ENCODE measurements at regions not wholly inside any gene's neighbourhood (a gene's known extent, or its start where the extent isn't known, plus 50 kb on each side); places are given as distances from the start of the nearest gene placed in this dataset.
A peak's percentile ranks its signal among the peaks of the same experiment; 100 is the strongest.
"Not testable (repeated sequence)": the region's sequence is repeated elsewhere in the genome, so short reads cannot be mapped to it uniquely, and the experiment has no call there.

GRCh38 chr4:184335520-184335919 lies 117.8 kb upstream of the ENPP6 start:
- no peak for DNase-seq

GRCh38 chr4:184333446-184333845 lies 115.8 kb upstream of the ENPP6 start:
- peak; percentile 18 for DNase-seq

GRCh38 chr4:184331268-184331995 lies 113.8 kb upstream of the ENPP6 start:
- DNase-seq = peak; percentile 31

- not testable (repeated sequence) for DNase-seq
These were observed 112.9 kb upstream of the ENPP6 start for GRCh38 chr4:184330517-184331094.

- no peak for DNase-seq
These were observed 112.2 kb upstream of the ENPP6 start for GRCh38 chr4:184329659-184330400.

DNA sequence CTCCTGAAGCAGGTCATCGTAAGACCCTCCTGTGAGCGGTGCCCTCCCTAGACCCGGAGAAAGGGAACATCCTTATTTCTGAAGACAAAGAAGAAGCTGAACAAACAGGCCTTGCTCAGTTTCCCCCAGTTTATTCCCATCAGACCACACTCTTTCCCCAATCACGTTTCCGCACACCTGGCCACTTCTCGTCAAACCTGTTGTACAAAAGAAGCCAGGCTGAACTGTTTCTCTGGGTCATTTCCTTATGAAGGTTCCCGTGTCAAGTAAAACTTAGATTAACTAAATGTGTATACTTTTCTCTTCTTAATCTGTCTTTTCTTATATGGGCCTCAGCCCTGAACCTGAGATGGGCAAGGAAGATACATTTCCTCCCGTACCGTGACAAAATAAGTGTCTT lies 111.6 kb upstream of the ENPP6 start:
- no peak for DNase-seq

DNA sequence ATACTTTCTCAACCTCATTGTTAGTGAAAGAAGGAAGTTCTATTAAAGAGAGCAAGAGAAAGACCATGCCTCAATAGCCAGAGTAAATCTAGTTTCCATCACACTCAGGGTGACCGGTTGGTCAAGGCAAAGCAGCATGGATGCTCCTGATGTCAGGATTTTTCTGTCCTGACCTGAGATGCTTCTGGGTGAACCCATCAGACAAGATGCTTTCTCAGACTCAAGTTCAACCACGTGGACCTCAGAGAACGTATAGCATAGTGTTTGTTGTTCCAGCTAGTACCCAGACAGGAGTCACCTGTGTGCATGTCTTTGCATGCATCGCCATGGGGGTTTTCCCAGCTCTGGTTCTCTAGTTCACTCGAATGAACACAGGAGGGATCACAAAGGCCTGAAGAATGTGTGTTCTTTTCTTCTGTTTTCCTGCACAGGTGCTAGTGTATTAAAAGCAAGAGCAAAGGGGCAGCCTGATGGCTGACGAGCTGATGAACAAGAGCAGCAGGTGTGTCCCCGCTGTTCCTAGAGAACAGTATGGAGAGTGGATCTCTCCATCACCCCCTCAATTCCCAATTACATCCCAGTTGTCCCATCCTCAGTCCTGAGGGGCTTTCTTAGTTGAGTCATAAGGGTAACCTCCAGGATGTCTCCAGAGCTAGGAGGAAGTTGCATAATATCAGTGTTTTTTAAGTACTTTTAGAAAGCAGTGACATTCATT lies 110.5 kb upstream of the ENPP6 start:
- DNase-seq = no peak

DNA sequence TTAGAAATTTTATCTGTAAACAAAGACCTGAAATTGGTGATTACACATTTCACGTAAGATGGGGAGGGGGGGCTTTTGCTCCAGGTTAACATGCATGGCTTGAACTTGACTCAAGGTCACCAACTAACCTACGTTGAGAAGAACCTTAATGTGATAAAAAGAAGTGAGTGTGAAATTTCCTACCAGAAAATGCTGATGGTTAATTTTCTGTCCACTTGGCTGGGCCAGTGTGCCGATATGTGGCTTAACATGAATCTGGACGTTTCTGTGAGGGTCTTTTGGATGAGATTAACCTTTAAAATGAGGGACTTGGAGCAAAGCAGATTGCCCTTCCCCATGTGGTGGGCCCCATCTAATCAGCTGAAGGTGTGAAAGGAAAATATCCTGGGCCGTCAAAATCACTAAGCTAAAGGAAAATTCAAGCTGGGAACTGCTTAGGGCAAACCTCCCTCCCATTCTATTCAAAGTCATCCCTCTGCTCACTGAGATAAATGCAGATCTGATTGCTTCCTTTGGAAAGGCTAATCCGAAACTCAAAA lies 107.3 kb upstream of the ENPP6 start:
- DNase-seq = no peak

GRCh38 chr4:184322328-184323025 lies 104.8 kb upstream of the ENPP6 start:
- DNase-seq = no peak

DNA sequence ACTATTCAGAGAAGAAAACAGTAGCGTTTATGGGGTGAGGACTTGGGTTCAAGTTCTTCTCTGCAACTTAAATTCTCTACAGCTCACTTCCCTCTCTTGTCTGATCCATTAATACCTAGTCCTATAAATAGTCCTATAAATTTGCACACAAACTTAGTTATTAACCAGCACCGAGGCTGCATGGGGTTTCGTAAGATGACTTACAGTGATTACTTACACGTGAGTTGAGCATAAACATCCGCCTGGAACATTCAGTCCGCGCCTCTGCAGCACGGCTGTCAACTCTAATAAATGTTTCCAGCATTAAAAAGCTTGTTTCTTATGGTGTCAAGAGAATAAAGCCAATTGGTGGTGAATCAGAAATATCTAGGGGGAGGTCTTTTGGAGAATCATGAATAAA lies 103.0 kb upstream of the ENPP6 start:
- no peak for DNase-seq

- DNase-seq = no peak
These were observed 101.2 kb upstream of the ENPP6 start for GRCh38 chr4:184318852-184319251.

- DNase-seq = no peak
These were observed 99.7 kb upstream of the ENPP6 start for GRCh38 chr4:184317234-184317918.

DNA sequence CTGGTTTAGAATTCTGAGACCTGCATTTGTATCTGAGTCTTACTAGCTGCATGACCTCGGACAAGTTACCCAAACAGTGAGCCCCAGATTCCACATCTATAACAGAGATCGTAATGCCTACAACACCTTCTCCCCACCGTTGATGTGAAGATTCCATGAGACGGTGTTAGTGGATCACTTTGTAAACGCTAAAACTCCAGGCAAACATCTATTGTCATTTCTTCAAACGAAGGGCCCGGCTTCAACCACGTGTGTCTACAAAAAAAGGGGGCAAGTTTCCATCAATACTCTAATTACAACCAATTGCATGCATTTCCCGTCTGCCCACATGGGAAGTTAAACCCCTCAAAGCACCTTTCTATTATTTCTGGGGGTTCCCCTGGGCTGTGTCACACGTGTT lies 99.1 kb upstream of the ENPP6 start:
- no peak for DNase-seq

DNA sequence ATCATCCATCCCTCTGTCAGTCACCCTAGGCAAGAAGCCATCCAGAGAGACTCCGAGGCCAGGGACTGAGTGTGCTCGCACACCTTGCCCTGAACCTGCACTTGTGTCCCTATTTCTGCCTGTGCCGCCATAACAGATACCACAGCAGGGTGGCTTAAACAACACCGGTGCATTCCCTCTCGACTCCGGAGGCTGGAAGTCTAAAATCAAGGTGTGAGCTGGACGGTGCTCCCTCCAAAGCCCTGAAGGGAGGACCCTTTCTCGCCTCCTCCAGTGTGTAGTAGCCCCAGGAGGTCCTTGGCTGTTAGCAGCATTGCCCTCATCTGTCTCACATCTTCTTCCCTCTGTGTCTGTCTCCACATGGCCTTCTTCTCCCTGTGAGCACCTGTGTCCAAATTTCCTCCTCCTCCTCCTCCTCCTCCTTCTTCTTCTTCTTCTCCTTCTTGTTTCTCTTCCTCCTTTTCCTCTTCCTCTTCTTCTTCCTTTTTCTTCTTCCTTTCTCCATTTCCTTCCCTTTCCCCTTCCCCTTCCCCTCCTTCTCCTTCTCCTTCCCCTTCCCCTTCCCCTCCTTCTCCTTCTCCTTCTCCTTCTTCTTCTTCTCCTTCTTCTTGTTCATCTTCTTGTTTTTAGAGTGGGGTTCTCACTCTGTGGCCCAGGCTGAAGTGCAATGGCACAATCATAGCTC lies 98.1 kb upstream of the ENPP6 start:
- no peak for DNase-seq

DNA sequence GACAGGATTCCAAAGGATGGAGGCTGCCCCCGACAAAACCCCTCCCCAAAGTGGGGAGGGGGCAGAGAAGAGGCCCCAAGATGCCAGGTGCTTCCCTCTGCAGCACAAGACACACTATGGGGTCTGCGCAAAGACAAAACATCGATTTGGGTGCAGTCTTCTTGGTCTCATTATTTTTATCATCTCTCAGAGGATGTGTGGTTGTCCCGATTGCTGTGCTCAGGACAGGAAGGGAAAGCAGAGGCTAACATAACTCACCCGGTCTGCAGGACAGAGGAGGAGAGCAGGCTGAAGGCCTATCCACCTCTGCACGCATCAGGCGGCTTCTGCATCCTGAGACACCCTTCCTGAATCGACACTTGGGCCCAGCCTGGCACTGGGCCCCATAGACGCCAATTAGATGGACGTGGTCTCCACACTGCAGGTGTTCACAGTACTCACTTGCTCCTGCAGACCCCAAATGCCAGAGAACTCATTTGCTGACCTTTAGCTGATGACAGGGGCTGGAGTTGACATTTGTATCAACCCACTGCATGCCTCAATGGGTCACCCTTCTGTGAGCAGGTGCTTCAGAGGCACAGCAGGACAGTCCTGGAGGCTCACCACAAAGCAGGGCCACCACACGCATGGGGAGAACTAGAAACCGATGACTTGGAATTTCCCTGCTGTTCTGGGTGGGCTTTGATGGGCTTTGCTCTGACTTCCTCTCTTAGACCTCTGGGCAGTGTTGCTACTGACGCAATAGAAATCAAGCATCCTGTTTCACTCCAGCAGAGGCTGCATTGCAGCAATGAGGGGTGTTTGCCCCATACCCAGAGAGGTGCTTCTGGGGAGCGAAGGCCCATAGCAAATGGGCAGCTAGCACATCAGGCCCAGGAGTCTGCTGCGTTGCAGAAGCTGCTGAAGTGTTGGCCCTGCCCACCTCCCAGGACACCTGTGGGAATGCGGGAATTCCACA lies 96.3 kb upstream of the ENPP6 start:
- DNase-seq = peak; percentile 47

DNA sequence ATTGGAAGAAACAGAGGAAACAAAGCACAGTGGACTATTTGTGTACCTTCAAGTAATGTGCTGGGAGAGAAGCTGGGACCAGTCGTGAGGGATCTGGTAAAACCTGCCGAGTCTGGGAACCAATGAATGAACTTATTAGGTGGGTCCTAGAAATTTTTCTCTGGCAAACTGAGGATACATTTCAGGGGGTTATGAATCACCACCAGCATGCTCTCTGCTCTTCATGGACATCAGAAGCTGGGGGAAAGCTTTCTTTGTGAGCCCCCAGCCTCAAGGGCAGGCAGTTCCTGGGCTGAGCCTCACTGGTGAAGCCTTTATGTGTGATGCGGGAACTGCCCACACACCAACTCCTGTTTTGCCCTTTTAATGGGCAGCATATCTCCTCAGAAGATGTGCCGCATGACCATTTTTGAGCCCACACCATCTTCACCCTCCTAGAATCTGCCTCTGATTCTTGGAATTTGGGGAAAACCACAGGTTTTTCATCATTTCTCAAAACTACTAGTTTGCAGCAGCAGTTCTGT lies 95.4 kb upstream of the ENPP6 start:
- no peak for DNase-seq

DNA sequence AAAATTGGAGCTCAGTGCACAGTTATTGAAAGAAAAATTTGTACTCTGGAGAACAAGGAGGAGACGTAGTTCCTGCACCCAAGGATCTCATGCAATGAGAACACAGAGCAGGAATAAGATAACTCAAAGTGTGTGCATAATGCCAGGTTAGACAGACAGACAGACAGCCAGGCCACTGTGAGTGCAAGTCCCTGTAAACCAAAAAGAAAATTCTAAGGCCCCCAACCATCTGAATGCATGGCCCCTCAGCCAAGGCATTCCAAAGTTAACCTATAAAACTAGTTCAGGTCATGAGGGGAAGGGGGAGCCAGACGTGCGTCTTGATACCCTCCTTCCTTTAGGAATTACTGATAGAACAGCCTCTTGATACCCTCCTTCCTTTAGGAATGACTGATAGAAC lies 94.5 kb upstream of the ENPP6 start:
- no peak for DNase-seq

GRCh38 chr4:184310881-184311709 lies 93.4 kb upstream of the ENPP6 start:
- DNase-seq = no peak

- peak; percentile 58 for DNase-seq
These were observed 92.5 kb upstream of the ENPP6 start for GRCh38 chr4:184310171-184310567.
